GM19025 (cell line): ENCODE measurements at regions not wholly inside any gene's neighbourhood (a gene's known extent, or its start where the extent isn't known, plus 50 kb on each side); places are given as distances from the start of the nearest gene placed in this dataset.

Experiments
- ATAC-seq: cut with Tn5 transposase; IDR thresholded peaks from one replicate; pipeline ENCODE4 v1.9.1; 2021; ENCODE audit warnings: mild to moderate bottlenecking, low read depth, moderate library complexity; ENCODE audit not compliant: unreplicated experiment

DNA sequence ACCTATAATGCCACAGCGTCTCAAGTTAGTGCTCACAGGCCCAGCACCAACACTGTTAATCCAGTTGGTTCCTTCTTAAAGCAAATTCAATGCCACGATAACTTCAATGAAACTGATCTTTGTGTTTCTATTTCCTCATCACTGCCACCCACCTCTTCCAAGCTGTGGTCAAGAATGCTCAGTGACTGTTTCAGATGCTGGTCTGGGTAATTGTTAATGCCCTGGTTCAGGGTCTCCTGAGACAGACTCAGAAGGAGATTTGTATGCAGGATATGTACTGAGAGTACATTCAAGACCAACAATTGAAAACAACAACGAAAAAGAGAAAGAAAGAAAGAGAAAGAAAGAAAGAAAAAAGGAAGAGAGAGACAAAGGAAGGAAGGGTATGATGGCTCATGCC is 505.3 kb downstream of the TLE4 start:
- no peak for ATAC-seq

DNA sequence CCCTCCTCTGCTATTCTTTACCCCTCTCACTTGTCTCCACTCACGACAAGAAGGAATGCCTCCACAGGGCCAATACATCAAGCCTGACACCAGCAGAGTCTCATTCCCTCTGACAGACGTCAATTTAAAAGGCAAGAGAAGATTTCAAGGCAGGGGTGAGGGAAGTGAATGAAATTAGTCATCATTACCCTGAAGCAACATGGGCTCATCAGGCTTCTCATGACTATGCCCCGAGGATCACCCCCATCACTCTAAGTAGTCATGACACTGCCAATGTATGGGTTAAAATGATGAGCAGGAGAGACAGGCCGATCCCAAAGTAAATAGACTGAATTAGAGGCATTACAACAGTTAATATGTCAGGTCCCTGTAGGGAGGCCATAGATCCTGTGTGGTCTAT is 504.4 kb downstream of the TLE4 start:
- no peak for ATAC-seq

DNA sequence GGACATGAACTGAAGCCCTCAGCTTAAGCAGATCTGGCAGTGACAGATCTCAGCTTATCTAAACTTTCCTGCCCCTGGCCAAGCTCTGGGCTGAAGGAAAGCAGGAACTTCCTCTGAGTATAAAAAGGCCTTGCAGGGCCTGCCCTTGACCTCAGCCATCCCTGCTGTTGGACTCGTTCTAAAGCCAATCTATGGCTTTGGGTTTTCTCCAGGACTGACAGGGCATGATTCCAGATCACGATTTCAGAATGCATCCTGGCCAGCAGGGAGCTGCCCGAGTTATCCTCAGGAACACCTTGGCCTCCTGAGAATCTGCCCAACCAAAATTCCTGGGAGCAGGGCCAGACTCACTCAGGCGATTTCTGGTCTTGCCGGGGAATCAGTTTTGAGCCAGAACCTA is 502.7 kb downstream of the TLE4 start:
- ATAC-seq = no peak

DNA sequence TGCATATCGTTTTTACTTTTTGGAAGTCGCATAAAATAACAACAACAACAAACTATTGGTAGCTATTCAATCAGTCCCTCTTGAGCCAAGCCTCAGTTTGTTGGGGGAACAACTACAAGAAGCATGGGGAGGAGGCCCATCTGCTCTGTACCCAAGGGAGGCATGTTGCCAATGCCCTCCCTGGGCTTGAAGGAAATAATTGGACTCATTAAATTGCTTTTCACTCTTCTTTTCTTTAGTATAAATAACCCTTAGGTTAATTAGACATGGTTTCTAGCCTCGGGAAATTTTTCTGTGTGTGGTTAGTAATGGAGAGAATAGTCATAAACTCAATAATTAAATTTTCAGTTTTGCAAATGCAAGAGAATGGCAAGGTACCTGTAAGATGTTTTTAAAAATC is 500.7 kb downstream of the TLE4 start:
- no peak for ATAC-seq

DNA sequence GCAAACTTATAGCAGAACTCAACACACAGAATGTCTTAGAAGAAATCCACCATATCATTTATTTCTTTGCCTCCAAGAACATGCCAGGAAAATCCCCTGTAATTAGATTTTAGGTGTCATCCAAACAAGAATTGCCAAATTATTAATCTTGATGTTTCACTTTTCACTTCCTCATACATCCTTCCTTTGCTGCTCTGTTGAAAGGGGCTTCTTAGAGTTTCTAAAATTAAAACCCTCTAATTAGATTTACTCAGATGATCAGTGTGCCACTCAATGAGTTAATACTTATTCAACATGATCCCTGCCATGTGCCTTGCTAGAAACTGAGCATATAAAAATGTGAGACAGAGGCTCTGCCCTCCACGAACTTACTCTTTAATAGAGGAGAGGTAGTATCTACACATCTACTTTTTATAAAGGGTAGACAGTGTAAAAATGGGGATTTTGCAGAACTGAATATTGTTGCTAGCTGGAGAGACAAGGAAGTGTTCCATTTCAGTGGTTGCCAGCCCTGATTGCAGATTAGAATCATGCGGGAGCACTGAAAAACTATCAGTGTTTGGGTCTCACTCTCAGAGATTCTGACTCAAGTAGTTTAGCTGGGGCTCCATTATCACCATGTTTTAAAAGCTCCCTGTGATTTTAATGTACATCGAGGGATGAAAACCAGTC is 498.4 kb downstream of the TLE4 start:
- no peak for ATAC-seq

DNA sequence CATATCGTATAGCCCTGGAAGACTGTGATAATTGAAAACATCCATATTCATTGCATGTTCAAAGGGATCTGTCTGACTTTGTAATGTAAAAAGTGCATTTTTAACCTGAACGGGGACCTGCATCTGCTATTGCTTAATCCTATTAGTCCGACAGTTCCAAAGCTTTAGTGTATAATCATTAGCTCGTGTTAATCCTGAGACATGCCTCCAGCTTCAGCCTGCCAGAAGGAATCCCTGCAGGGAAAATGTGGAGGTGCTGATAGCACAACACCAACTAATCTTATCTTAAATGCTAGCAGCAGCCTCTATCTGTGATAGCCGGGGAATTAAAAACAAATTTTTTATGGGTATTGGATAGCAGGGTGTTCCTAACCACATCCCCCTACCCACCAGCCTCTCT is 495.2 kb downstream of the TLE4 start:
- no peak for ATAC-seq

DNA sequence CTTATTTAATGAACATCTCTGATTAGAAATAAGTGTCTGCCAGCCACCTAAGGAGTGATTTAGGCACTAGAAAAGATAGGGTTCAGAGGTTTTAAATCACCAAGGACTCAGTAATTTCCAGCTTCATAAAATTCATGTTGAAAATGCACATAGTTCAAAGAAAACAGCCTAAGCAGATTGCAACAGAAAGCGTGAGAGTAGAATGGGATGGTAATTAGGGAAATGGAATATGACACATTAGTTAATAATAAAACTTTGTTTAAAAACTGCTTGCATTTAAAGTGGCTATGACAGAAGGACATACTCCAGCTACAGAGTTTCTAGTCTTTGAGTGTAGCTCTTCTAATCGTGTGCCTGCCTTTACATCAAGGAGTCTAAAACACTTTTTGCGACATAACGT is 490.8 kb downstream of the TLE4 start:
- ATAC-seq = no peak

DNA sequence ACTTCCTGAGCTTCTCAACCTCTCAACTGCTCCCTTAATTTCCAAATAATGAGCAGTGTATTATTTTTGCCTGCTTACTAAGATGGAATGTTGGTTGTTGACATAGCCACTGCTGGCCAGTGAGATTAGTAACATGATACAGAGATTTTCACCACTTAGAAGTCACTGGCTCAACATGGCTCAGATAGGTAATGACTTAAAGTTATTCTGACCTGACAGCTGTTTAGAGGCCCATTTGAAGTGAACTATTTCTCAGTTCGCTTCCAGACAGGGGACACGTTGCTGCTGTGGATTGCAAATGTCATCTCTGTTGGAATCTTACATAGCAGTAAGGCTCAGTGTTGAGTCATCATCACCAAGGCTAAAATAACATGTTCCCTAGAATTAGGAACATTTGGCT is 490.2 kb downstream of the TLE4 start:
- ATAC-seq = no peak

DNA sequence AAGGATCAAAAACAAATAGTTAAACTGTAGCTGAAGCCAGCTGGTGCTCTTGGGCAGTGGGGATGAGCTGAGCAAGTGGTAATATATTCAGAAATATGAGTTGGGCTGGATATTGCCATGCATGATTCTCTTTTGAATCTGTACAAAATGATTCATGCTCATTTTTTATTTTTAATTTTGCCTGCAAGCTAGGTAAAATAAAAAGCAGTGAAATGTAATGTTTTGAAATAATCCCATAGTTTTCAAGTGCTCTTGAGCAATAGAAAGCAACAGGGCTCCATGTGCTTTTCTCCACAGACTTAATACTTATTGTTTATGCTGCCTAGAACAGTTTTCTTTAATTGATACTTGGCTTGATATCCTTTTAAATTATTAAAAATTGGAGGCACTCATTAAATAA is 489.3 kb downstream of the TLE4 start:
- ATAC-seq = no peak

DNA sequence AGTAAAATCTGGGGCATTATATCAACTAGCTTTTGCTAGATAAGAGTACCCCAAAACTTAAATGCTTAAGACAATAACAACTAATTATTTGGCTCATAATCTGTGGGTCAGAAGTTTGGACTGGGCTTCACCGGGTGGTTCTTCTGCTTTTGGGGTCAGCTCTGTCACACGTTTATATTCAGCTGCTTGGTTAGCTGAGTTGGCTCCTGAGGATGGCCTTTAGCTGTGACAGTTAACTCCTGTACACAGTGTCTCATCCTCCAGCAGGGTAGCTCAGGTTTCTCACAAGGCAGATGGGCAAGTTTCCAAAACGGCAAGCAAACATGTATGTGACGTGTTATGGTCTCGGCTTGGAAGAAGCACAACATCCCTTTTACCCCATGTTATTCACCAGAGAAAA is 488.2 kb downstream of the TLE4 start:
- ATAC-seq = no peak

DNA sequence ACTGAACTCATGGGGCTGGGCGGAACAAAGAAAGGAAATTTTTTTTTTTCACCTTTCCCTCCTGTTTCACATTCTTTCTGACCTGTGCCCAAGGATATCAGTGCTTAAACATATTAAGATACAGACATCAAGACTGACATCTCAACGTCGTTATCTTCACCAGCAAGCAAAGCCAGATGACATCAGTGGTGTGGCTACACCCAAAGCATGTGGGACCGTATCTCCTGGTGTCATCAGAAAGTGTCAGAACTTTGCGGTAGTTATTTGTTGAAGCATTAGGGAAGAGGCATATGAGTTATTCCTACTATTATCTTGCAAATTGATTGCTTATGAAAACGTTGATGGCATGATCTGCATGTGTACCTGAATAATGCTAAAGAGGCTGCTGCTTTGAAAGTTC is 487.4 kb downstream of the TLE4 start:
- ATAC-seq = no peak

DNA sequence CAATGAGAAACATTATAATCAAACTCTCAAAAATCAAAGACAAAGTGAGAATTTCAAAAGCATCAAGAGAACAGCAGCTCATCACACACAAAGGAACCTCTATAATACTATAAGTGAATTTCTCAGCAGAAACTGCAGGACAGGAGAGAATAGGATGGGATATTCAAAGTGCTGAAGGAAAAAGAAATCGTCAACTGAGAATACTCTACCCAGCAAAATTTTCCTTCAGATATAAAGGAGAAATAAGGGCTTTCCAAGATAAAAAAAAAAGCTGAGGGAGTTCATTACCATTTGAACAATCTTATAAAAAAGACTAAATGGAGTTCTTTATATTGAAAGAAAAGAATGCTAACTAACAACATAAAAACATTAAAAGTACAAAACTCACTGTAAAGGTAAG is 481.1 kb downstream of the TLE4 start:
- ATAC-seq = no peak

DNA sequence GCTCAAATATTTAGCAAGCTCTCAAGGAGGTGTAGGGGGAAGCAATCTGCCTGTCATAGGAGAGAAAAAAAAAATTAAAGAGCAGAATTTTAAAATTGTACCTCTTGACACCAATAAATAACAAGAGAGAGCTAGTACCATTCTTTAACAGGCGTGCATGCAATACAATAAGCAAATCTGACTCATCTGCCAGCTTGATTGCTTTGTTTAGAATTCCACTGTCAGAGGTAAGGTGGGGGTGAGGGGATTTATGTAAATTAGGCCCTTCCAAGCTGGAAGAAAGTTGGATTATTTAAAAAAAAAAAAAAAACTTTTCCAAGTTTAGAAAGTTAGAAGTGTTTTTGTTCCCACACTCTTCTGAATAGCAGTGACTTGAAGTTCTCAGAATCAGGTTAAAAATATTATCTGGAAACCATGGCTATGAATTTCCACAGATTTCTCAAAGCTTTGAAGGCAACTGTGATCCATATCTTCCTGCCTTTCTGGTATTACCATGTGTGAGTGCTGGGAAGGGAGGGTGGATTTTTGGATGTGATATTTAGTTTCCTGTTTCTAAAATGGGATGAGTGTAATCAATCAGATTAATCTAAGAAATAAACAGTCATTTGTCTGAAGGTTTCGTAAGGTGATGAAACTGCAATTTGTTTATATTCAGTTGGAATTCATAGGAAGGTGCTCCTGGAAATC is 477.5 kb downstream of the TLE4 start:
- no peak for ATAC-seq

DNA sequence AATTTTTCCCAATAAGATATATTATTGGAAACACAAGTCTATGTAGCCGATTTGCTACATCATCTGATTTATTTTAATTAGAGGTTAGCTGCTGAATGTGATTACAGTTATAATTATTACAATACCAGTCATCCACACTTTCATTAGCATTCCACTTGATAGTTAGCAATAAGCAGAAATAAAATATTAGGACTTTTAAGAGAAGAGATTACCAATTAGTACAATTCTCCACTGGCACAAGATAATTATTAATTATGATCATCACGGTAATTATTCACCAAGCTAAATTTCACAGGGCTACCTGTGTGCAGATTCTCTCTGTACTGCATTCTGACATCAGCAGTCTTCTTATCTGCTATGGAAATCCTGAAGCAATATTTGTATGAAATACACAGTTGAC is 474.7 kb downstream of the TLE4 start:
- ATAC-seq = no peak

DNA sequence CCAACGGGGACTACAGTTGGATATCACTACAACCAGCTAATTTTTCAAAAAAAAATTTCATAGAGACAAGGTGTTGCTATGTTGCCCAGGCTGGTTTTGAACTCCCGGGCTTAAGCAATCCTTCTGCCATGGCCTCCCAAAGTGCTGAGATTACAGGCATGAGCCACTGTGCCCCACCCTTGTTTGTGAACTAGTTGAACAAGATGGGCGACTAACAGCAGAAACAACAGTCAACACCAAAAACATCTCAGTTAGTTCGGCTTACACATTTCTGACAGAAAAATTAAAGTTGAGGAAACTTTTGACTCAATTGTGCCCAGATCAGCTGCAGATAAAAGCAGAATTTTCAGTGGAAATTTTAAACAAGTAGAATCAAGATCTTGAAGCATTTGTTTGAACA is 470.1 kb downstream of the TLE4 start:
- no peak for ATAC-seq

DNA sequence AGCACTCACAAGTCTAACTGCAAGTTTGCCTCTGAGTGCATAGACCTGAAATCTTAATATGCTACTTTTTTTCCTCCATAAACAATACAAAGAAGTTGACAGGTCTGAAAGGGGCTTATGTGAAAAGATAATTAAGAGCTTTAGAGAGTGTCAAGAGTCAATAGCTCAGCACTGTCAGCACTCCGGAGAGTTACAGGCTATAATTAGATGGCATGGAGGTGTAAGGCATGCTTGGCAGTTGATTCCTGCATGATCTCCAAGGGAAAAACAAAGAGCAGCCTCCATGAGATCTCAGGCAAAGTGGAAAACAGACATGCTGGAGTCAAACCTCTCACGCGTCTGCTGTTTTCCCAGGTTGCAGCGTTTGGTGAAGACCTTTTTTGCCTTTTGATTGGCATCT is 468.7 kb downstream of the TLE4 start:
- no peak for ATAC-seq

DNA sequence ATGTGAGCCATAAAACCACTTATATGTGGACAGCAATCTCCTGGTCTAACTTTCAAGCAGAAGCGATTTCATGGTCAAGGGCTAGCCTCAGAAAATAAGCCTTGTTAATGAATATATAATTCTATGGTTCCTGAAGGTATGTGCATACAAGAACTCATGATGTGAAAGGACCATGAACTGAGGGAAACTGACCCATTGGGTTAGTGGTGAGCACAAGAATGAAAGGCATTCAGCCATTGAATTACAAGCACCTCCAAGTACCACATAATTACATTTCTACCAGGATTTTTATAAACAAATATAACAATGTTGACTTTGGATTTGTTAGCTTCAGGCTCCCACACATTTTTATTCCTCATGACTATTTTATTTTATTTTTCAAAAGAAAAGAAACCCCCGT is 459.0 kb downstream of the TLE4 start:
- ATAC-seq = no peak

DNA sequence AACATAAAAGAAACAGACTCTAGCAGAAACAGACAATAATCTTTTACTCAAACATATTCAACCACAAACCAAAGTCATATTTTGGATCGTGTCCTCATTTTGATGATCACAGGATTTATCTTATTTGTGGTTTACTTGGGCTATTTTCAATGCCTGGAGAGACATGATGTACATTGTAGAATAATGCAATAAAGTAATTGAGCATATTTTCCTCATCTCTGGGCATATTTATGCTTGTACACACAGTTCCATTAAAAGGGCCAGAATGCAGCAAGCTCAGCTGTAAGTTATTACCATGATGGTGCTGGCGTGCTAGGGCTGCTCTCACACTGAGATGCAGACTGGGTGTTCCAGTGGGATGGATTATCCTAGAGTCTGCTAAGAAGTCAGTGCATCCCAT is 456.7 kb downstream of the TLE4 start:
- no peak for ATAC-seq

DNA sequence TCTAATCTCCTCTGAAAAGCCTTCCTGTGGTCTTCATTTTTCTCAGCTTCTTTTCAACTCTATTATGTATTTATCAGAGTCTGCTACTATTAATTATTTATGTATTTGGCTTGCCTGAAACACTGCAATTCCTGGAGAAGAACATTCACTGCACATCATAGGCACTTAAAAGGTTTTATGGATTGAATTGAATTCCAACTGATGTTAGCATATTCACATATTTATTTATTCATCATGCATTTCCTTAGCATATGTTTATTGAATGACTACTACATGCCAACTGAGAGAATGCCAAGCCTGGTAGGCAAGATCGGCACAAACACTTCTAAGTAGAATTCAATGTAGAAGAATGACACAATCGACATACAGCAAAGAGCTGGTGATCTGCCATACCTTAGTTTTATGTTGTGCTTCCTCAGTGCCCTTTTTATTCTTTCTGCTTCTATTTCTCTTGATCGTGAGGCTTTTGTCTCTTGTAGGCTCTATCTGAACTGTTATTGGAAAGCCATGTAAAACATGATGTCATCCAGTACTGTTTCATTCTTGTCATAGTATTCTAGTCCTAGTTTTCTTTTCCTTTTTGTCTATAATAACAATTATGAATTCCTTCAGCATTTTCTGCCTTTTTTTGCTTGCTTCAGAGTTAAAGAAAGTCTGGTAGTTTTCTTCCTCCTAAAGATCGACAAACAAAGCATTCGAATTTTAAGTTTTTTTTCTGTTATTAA is 454.2 kb downstream of the TLE4 start:
- ATAC-seq = no peak

DNA sequence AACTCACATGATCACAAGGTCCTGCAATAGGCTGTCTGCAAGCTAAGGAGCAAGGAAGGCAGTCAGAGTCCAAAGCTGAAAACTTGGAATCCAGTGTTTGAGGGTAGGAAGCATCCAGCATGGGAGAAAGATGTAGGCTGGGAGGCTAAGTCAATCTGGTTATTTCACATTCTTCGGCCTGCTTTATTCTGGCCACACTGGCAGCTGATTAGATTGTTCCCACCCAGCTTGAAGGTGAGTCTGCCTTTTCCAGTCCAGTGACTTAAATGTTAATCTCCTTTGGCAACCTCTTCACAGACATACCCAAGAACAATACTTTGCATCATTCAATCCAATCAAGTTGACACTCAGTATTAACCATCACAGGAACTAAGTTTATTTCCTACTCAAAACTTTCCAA is 453.4 kb downstream of the TLE4 start:
- no peak for ATAC-seq

DNA sequence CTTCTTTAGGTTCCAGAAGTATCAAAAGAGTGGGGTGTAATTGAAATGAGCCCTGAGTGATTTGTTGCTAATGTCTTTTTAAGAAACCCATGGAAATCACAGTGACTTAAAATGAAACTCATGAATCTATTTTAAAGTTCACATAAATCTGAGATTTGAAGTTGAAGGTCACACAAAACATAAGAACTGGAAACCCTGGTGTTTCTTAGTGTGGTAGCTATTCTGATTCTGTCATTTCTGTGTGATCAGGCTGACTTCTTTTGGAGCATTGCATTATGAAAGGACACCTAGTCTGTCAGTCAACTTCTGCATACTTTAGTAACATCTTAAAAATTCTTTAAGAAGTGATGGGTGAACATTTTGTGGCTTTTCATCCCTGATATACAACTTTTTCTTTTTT is 448.8 kb downstream of the TLE4 start:
- no peak for ATAC-seq

DNA sequence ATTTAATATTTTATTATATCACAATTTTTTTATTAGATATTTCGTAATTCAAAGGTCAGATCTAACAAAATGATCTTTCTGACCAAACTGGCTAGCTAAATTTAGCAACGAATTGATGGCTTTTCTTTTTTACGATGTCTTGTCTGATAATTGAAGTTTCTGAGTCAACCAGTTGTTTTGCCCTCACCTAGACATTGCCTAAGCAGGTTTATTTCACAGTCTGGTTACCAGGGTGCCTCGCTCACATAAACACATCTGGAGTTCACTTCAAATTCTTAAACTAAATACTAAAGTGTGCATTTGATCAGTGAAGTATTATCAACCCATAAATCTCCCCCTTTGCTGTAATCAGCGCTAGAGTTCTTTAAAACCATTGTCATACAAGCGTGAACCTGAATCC is 448.3 kb downstream of the TLE4 start:
- ATAC-seq = no peak
